NCI-H1092 (cell line): ENCODE measurements at regions not wholly inside any gene's neighbourhood (a gene's known extent, or its start where the extent isn't known, plus 50 kb on each side); places are given as distances from the start of the nearest gene placed in this dataset.
"Not testable (repeated sequence)": the region's sequence is repeated elsewhere in the genome, so short reads cannot be mapped to it uniquely, and the experiment has no call there.

Experiments
- DNase-seq: peaks from one replicate; lab custom pipeline; 2025; lab: John Stamatoyannopoulos, UW

GRCh38 chr13:59409634-59410200 is 754.0 kb downstream of the DIAPH3 start:
- no peak for DNase-seq

GRCh38 chr13:59413126-59413525 is 750.6 kb downstream of the DIAPH3 start:
- DNase-seq, result no peak

GRCh38 chr13:59414006-59414405 is 749.7 kb downstream of the DIAPH3 start:
- no peak for DNase-seq

GRCh38 chr13:59415498-59415897 is 748.2 kb downstream of the DIAPH3 start:
- DNase-seq, result no peak

- no peak for DNase-seq
Observed at GRCh38 chr13:59416561-59416960, 747.2 kb downstream of the DIAPH3 start.

GRCh38 chr13:59422646-59423045 is 741.1 kb downstream of the DIAPH3 start:
- no peak for DNase-seq

- DNase-seq, result no peak
Observed at GRCh38 chr13:59423708-59424340, 739.9 kb downstream of the DIAPH3 start.

- no peak for DNase-seq
Observed at GRCh38 chr13:59424661-59425060, 739.1 kb downstream of the DIAPH3 start.

- peak; percentile 15 for DNase-seq
Observed at GRCh38 chr13:59425211-59425741, 738.5 kb downstream of the DIAPH3 start.

- DNase-seq, result no peak
Observed at GRCh38 chr13:59435024-59435423, 728.7 kb downstream of the DIAPH3 start.

GRCh38 chr13:59437544-59438301 is 726.0 kb downstream of the DIAPH3 start:
- peak; percentile 46 for DNase-seq

- DNase-seq, result no peak
Observed at GRCh38 chr13:59439776-59440428, 723.8 kb downstream of the DIAPH3 start.

- not testable (repeated sequence) for DNase-seq
Observed at GRCh38 chr13:59441068-59441467, 722.7 kb downstream of the DIAPH3 start.

- DNase-seq, result no peak
Observed at GRCh38 chr13:59441596-59442280, 722.0 kb downstream of the DIAPH3 start.

GRCh38 chr13:59442461-59442860 is 721.3 kb downstream of the DIAPH3 start:
- DNase-seq, result no peak

- no peak for DNase-seq
Observed at GRCh38 chr13:59442944-59443486, 720.7 kb downstream of the DIAPH3 start.

- peak; percentile 18 for DNase-seq
Observed at GRCh38 chr13:59444210-59444857, 719.4 kb downstream of the DIAPH3 start.

GRCh38 chr13:59445812-59446211 is 717.9 kb downstream of the DIAPH3 start:
- DNase-seq, result no peak

GRCh38 chr13:59446391-59446790 is 717.3 kb downstream of the DIAPH3 start:
- DNase-seq, result no peak

GRCh38 chr13:59447031-59447430 is 716.7 kb downstream of the DIAPH3 start:
- no peak for DNase-seq
